K562 (cell line): ENCODE measurements at regions not wholly inside any gene's neighbourhood (a gene's known extent, or its start where the extent isn't known, plus 50 kb on each side); places are given as distances from the start of the nearest gene placed in this dataset.

ENCODE experiments used
- TF ChIP-seq, protein P1 (sequence below): fragments of 200-600 bp; sonication (generic); IDR thresholded peaks from one replicate; pipeline ENCODE4 v1.6.1; 2012; ENCODE audit warnings: mild to moderate bottlenecking, low read depth, low read length, inconsistent platforms

DNA sequence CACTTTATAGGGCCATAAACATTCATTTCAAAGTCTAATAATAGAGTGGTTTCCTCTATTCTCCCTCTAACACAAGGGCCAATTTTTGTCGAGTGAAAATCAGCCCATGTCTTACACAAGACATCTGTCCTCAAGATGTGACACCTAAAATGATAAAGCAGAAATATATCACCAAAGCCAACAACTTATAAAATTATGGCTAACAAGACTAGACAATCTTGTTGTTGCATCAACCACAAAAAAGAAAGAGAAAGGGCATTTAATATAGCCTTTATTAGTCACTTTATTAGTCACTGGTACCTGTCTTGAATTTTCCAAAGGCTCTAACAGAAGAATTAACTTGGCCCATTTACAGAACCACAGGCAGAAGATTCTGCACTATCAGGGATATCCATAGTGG is 161.6 kb downstream of the SMIM20 start (continued):
- TF ChIP-seq, protein P1, sequence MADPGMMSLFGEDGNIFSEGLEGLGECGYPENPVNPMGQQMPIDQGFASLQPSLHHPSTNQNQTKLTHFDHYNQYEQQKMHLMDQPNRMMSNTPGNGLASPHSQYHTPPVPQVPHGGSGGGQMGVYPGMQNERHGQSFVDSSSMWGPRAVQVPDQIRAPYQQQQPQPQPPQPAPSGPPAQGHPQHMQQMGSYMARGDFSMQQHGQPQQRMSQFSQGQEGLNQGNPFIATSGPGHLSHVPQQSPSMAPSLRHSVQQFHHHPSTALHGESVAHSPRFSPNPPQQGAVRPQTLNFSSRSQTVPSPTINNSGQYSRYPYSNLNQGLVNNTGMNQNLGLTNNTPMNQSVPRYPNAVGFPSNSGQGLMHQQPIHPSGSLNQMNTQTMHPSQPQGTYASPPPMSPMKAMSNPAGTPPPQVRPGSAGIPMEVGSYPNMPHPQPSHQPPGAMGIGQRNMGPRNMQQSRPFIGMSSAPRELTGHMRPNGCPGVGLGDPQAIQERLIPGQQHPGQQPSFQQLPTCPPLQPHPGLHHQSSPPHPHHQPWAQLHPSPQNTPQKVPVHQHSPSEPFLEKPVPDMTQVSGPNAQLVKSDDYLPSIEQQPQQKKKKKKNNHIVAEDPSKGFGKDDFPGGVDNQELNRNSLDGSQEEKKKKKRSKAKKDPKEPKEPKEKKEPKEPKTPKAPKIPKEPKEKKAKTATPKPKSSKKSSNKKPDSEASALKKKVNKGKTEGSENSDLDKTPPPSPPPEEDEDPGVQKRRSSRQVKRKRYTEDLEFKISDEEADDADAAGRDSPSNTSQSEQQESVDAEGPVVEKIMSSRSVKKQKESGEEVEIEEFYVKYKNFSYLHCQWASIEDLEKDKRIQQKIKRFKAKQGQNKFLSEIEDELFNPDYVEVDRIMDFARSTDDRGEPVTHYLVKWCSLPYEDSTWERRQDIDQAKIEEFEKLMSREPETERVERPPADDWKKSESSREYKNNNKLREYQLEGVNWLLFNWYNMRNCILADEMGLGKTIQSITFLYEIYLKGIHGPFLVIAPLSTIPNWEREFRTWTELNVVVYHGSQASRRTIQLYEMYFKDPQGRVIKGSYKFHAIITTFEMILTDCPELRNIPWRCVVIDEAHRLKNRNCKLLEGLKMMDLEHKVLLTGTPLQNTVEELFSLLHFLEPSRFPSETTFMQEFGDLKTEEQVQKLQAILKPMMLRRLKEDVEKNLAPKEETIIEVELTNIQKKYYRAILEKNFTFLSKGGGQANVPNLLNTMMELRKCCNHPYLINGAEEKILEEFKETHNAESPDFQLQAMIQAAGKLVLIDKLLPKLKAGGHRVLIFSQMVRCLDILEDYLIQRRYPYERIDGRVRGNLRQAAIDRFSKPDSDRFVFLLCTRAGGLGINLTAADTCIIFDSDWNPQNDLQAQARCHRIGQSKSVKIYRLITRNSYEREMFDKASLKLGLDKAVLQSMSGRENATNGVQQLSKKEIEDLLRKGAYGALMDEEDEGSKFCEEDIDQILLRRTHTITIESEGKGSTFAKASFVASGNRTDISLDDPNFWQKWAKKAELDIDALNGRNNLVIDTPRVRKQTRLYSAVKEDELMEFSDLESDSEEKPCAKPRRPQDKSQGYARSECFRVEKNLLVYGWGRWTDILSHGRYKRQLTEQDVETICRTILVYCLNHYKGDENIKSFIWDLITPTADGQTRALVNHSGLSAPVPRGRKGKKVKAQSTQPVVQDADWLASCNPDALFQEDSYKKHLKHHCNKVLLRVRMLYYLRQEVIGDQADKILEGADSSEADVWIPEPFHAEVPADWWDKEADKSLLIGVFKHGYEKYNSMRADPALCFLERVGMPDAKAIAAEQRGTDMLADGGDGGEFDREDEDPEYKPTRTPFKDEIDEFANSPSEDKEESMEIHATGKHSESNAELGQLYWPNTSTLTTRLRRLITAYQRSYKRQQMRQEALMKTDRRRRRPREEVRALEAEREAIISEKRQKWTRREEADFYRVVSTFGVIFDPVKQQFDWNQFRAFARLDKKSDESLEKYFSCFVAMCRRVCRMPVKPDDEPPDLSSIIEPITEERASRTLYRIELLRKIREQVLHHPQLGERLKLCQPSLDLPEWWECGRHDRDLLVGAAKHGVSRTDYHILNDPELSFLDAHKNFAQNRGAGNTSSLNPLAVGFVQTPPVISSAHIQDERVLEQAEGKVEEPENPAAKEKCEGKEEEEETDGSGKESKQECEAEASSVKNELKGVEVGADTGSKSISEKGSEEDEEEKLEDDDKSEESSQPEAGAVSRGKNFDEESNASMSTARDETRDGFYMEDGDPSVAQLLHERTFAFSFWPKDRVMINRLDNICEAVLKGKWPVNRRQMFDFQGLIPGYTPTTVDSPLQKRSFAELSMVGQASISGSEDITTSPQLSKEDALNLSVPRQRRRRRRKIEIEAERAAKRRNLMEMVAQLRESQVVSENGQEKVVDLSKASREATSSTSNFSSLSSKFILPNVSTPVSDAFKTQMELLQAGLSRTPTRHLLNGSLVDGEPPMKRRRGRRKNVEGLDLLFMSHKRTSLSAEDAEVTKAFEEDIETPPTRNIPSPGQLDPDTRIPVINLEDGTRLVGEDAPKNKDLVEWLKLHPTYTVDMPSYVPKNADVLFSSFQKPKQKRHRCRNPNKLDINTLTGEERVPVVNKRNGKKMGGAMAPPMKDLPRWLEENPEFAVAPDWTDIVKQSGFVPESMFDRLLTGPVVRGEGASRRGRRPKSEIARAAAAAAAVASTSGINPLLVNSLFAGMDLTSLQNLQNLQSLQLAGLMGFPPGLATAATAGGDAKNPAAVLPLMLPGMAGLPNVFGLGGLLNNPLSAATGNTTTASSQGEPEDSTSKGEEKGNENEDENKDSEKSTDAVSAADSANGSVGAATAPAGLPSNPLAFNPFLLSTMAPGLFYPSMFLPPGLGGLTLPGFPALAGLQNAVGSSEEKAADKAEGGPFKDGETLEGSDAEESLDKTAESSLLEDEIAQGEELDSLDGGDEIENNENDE: no peak
